ENCODE measurements at regions not wholly inside any gene's neighbourhood (a gene's known extent, or its start where the extent isn't known, plus 50 kb on each side); places are given as distances from the start of the nearest gene placed in this dataset.
"Not testable (repeated sequence)": the region's sequence is repeated elsewhere in the genome, so short reads cannot be mapped to it uniquely, and the experiment has no call there.

- TF ChIP-seq CTCF, POLR2A (IDR thresholded peaks at IDR 0.05): not testable (repeated sequence)
Measured at GRCh38 chr1:206271153-206271552, 67.8 kb downstream of the SRGAP2 start.
